GM23338 (cell line): ENCODE measurements at regions not wholly inside any gene's neighbourhood (a gene's known extent, or its start where the extent isn't known, plus 50 kb on each side); places are given as distances from the start of the nearest gene placed in this dataset.
A peak's percentile ranks its signal among the peaks of the same experiment; 100 is the strongest.

ENCODE experiments used
- ATAC-seq: fragments of 200-7000 bp; cut with Tn5 transposase; 3 replicates; pipeline ENCODE4 v1.9.1; 2020
- DNase-seq: peaks from one replicate; pipeline ENCODE4 v3.0.0-alpha.2; 2015; ENCODE audit warnings: low spot score
- H2AFZ ChIP-seq: fragments of 200-600 bp; sonication (generic); 2 replicates; pipeline ENCODE4 v1.8.0; 2016; ENCODE audit warnings: antibody characterized with exemption, mild to moderate bottlenecking, moderate library complexity
- H3F3A ChIP-seq: fragments of 200-600 bp; sonication (generic); replicated peaks from 2 replicates; pipeline ENCODE4 v1.8.0; 2017; ENCODE audit warnings: antibody characterized with exemption, mixed run types, low read depth
- H3K27ac ChIP-seq: fragments of 200-600 bp; sonication (generic); 2 replicates; pipeline ENCODE4 v1.6.1; 2016; ENCODE audit warnings: low read depth
- H3K27me3 ChIP-seq: fragments of 200-600 bp; sonication (generic); 2 replicates; pipeline ENCODE4 v1.8.0; 2016; ENCODE audit warnings: mild to moderate bottlenecking, mixed run types, moderate library complexity; ENCODE audit not compliant: insufficient read depth
- H3K36me3 ChIP-seq: fragments of 200-600 bp; sonication (generic); 2 replicates; pipeline ENCODE4 v1.8.0; 2016; ENCODE audit warnings: mild to moderate bottlenecking; ENCODE audit not compliant: insufficient read depth
- H3K4me1 ChIP-seq: fragments of 200-600 bp; sonication (generic); 2 replicates; pipeline ENCODE4 v1.8.0; 2016; ENCODE audit warnings: mild to moderate bottlenecking, moderate library complexity; ENCODE audit not compliant: insufficient read depth
- H3K4me2 ChIP-seq: fragments of 200-600 bp; sonication (generic); 2 replicates; pipeline ENCODE4 v1.7.1; 2017; ENCODE audit warnings: mixed run types
- H3K4me3 ChIP-seq: fragments of 200-600 bp; sonication (generic); 2 replicates; pipeline ENCODE4 v1.6.1; 2016; ENCODE audit warnings: mixed run types
- H3K79me2 ChIP-seq: fragments of 200-600 bp; sonication (generic); replicated peaks from 2 replicates; pipeline ENCODE4 v1.8.0; 2017; ENCODE audit warnings: mild to moderate bottlenecking; ENCODE audit not compliant: insufficient read depth
- H3K9me2 ChIP-seq: fragments of 200-600 bp; sonication (generic); 2 replicates; pipeline ENCODE4 v1.8.0; 2017; ENCODE audit not compliant: insufficient read depth
- H4K20me1 ChIP-seq: fragments of 200-600 bp; sonication (generic); replicated peaks from 2 replicates; pipeline ENCODE4 v1.8.0; 2017; ENCODE audit warnings: mild to moderate bottlenecking; ENCODE audit not compliant: insufficient read depth
- H3K27ac Mint-ChIP-seq: 2 replicates; pipeline ENCODE4 v1.8.0; 2020; ENCODE audit warnings: inconsistent platforms, mild to moderate bottlenecking, moderate library complexity, mixed read lengths
- H3K27me3 Mint-ChIP-seq: 3 replicates; pipeline ENCODE4 v1.8.0; 2022; ENCODE audit warnings: low read depth, mild to moderate bottlenecking, moderate library complexity, mixed read lengths, inconsistent platforms; ENCODE audit not compliant: insufficient read depth, poor library complexity
- H3K36me3 Mint-ChIP-seq: 3 replicates; pipeline ENCODE4 v1.8.0; 2021; ENCODE audit warnings: low read depth, mild to moderate bottlenecking, inconsistent platforms, moderate library complexity, mixed read lengths
- H3K4me1 Mint-ChIP-seq: 3 replicates; pipeline ENCODE4 v1.8.0; 2020; ENCODE audit warnings: mild to moderate bottlenecking, inconsistent platforms, mixed read lengths
- H3K4me3 Mint-ChIP-seq: 3 replicates; pipeline ENCODE4 v1.8.0; 2021; ENCODE audit warnings: moderate library complexity, mild to moderate bottlenecking, inconsistent platforms, mixed read lengths
- H3K9me3 Mint-ChIP-seq: 3 replicates; pipeline ENCODE4 v1.8.0; 2020; ENCODE audit warnings: moderate library complexity, mild to moderate bottlenecking, inconsistent platforms, mixed read lengths
- CTCF ChIP-seq, 2 experiments: fragments of 200-600 bp in 1 of 2; sonication (generic) in 1 of 2; conservative IDR thresholded peaks; 2 replicates each; pipeline versions ENCODE4 v1.5.1 to v1.6.1; 2016 to 2017; ENCODE audit warnings: antibody characterized with exemption in 2 of 2, low read depth in 2 of 2, mild to moderate bottlenecking in 2 of 2, moderate library complexity in 1 of 2
- EZH2 ChIP-seq: fragments of 200-600 bp; sonication (generic); IDR thresholded peaks from one replicate; pipeline ENCODE4 v1.8.0; 2017; ENCODE audit warnings: antibody characterized with exemption, mild to moderate bottlenecking, low read depth; ENCODE audit not compliant: unreplicated experiment
- POLR2AphosphoS5 ChIP-seq: IDR thresholded peaks from 2 replicates; pipeline ENCODE4 v1.6.1; 2016; ENCODE audit warnings: antibody characterized with exemption, low read depth
- ZNF462 ChIP-seq: fragments of 250-450 bp; sonication (Bioruptor Pico); IDR thresholded peaks from 2 replicates; pipeline ENCODE4 v1.5.0; 2020; ENCODE audit warnings: mild to moderate bottlenecking, moderate library complexity

GRCh38 chr4:108361886-108362285 is 193.2 kb upstream of the LEF1 start (continued):
- TF ChIP-seq ZNF462 (CRISPR knock-in tag) (no peak), POLR2AphosphoS5 (no peak), CTCF (conservative IDR thresholded peaks at IDR 0.05; ENCODE audit: low read depth in 2 of 2) (no peak)

GRCh38 chr4:108361446-108361820 is 192.7 kb upstream of the LEF1 start:
- Mint-ChIP-seq H3K27ac (no peak overlapping the region), H3K36me3 (no peaks in the 10 kb centered on the region), H3K9me3 (no peaks in the 10 kb centered on the region), H3K4me1 (peaks cover 19% of the 10 kb centered on the region), H3K27me3 (peaks cover 5% of the 10 kb centered on the region), H3K4me3 (no peak overlapping the region)
- peaks cover 5% of the 10 kb centered on the region for H3K9me2 ChIP-seq
- no peaks in the 10 kb centered on the region for H3K79me2 ChIP-seq
- H3K27ac ChIP-seq, result no peak overlapping the region
- DNase-seq (no peak), ATAC-seq (no peak)
- H3K27me3 ChIP-seq, result no peaks in the 10 kb centered on the region
- 0 out of 2 replicates have a peak overlapping the region, but pooled peaks have one; percentile 7 for H3K4me2 ChIP-seq
- no peaks in the 10 kb centered on the region for H3F3A ChIP-seq
- H3K4me3 ChIP-seq, result no peak overlapping the region
- H4K20me1 ChIP-seq, result no peaks in the 10 kb centered on the region
- H3K36me3 ChIP-seq, result no peaks in the 10 kb centered on the region
- H2AFZ ChIP-seq, result peak overlapping the region; percentile 3; the same call in 1 of the 2 replicates
- TF ChIP-seq EZH2, result no peak
- TF ChIP-seq POLR2AphosphoS5, result no peak
- peaks cover 15% of the 10 kb centered on the region for H3K4me1 ChIP-seq
